Kidney (tissue), 13 donors: ENCODE measurements at regions not wholly inside any gene's neighbourhood (a gene's known extent, or its start where the extent isn't known, plus 50 kb on each side); places are given as distances from the start of the nearest gene placed in this dataset.

Experiments used
- DNase-seq, 5 donors: peaks; one replicate each; pipeline ENCODE4 v3.0.0-alpha.2; 2013 to 2020
- FAIRE-seq: peaks from 2 replicates; lab custom pipeline; 2012; peaks lifted over from hg19 to GRCh38; lab: Jason Lieb, UNC
- H3K27ac ChIP-seq, 2 donors: one replicate each; pipeline ENCODE4 v1.7.0; 2013; ENCODE audit warnings: low read depth in 2 of 2, low read length in 2 of 2, inconsistent platforms in 1 of 2
- H3K27me3 ChIP-seq: one replicate; pipeline ENCODE4 v1.7.1; 2013; ENCODE audit warnings: low read length, inconsistent platforms; ENCODE audit not compliant: control insufficient read depth, insufficient read depth
- H3K36me3 ChIP-seq, 3 donors: one replicate each; pipeline versions ENCODE4 v1.7.0 to v1.7.1; 2013; ENCODE audit warnings: low read length in 3 of 3, control low read depth in 1 of 3, inconsistent platforms in 1 of 3; ENCODE audit not compliant: insufficient read depth in 3 of 3, control insufficient read depth in 2 of 3
- H3K4me1 ChIP-seq, 3 donors: one replicate each; pipeline versions ENCODE4 v1.7.0 to v1.7.1; 2013; ENCODE audit warnings: low read length in 3 of 3, inconsistent platforms in 1 of 3, low read depth in 1 of 3; ENCODE audit not compliant: control insufficient read depth in 2 of 3, insufficient read depth in 2 of 3
- H3K4me3 ChIP-seq, 3 donors: one replicate each; pipeline versions ENCODE4 v1.7.0 to v1.8.1; 2013; ENCODE audit warnings: low read length in 3 of 3, control low read depth in 1 of 3, inconsistent platforms in 1 of 3
- H3K9ac ChIP-seq, 3 donors: one replicate each; pipeline versions ENCODE4 v1.7.0 to v1.7.1; 2013; ENCODE audit warnings: low read length in 3 of 3, control low read depth in 1 of 3, inconsistent platforms in 1 of 3
- H3K9me3 ChIP-seq, 3 donors: one replicate each; pipeline versions ENCODE4 v1.7.0 to v1.7.1; 2013; ENCODE audit warnings: low read length in 3 of 3, control low read depth in 1 of 3, inconsistent platforms in 1 of 3; ENCODE audit not compliant: control insufficient read depth in 2 of 3, insufficient read depth in 1 of 3
- CTCF ChIP-seq: IDR thresholded peaks from 3 replicates; pipeline ENCODE4 v1.5.1; 2012; ENCODE audit warnings: mild to moderate bottlenecking, moderate library complexity, borderline replicate concordance; ENCODE audit not compliant: insufficient read depth; ENCODE audit errors: extremely low read depth
- intact Hi-C: fragments of 100-400 bp; cut with DNase I; formaldehyde crosslinking; loops from one replicate; pipeline ENCODE4 v1.11.1; 2022
- donor health status: control.
- donor health status: control.
- donor health status: control.
- donor health status: control.
- donor health status: control.
- donor health status: DM: yes; HTN: yes; CAD: no.
- donor health status: Normal renal cell carcinoma (clear cell type).

- Histone ChIP-seq H3K27ac (no peak overlapping the region), H3K9me3 (no peaks in the 10 kb centered on the region), H3K36me3 (no peaks in the 10 kb centered on the region), H3K9ac (no peak overlapping the region), H3K4me3 (no peak overlapping the region), H3K27me3 (no peaks in the 10 kb centered on the region), H3K4me1 (no peaks in the 10 kb centered on the region)
- FAIRE-seq, result no peak
- TF ChIP-seq CTCF, result no peak
- no peak for DNase-seq
- intact Hi-C loops, result no loop called here
Observed at GRCh38 chr12:23186950-23187349, 562.0 kb downstream of the ETNK1 start.

GRCh38 chr12:23193552-23193951 is 568.6 kb downstream of the ETNK1 start:
- H3K9ac ChIP-seq, result no peak overlapping the region
- H3K4me3 ChIP-seq, result no peak overlapping the region
- H3K4me1 ChIP-seq, result no peaks in the 10 kb centered on the region
- no peaks in the 10 kb centered on the region for H3K9me3 ChIP-seq
- H3K27me3 ChIP-seq, result no peaks in the 10 kb centered on the region
- no peak for DNase-seq
- H3K36me3 ChIP-seq, result no peaks in the 10 kb centered on the region
- TF ChIP-seq CTCF, result no peak
- no peak overlapping the region for H3K27ac ChIP-seq
- intact Hi-C loops, result no loop called here
- FAIRE-seq, result no peak

- no peaks in the 10 kb centered on the region for H3K9me3 ChIP-seq
- intact Hi-C loops, result no loop called here
Observed at GRCh38 chr12:23197266-23197665, 572.3 kb downstream of the ETNK1 start.

More at GRCh38 chr12:23197266-23197665, 572.3 kb downstream of the ETNK1 start:
- FAIRE-seq (no peak), DNase-seq (peak in 2 of 5 donors; percentile 21 to 41)
- Histone ChIP-seq H3K4me3 (no peak overlapping the region), H3K36me3 (no peaks in the 10 kb centered on the region), H3K4me1 (no peaks in the 10 kb centered on the region), H3K27me3 (no peaks in the 10 kb centered on the region), H3K9ac (no peak overlapping the region), H3K27ac (no peak overlapping the region)
- TF ChIP-seq CTCF, result no peak
